ENCODE measurements at regions not wholly inside any gene's neighbourhood (a gene's known extent, or its start where the extent isn't known, plus 50 kb on each side); places are given as distances from the start of the nearest gene placed in this dataset.

- peaks cover 0 to 2% (median 0%) of the 10 kb centered on the region in 4 donors for H3K27me3 ChIP-seq (ENCODE audit: control insufficient read depth in 4 of 4, insufficient read depth in 4 of 4, low read length in 3 of 4)
- 92% methylated on average over 7 of the region's 7 CpGs for WGBS
- no peak for TF ChIP-seq TAF1 (conservative IDR thresholded peaks at IDR 0.05)
- no peak for TF ChIP-seq FOXA2 (IDR thresholded peaks at IDR 0.05)
- TF ChIP-seq HNF4G (IDR thresholded peaks at IDR 0.05) = no peak
- TF ChIP-seq SP1 (IDR thresholded peaks at IDR 0.05) = no peak
- TF ChIP-seq CTCF (IDR thresholded peaks at IDR 0.05; ENCODE audit: low read depth, low read length, missing input control) = no peak
- no peak for TF ChIP-seq HNF4A (conservative IDR thresholded peaks at IDR 0.05)
- no peak for TF ChIP-seq REST (IDR thresholded peaks at IDR 0.05)
- TF ChIP-seq GABPA (IDR thresholded peaks at IDR 0.05 in 1 of 2, conservative IDR thresholded peaks at IDR 0.05 in 1 of 2) = no peak
- TF ChIP-seq EGR1 (IDR thresholded peaks at IDR 0.05; ENCODE audit: low read depth in 2 of 2) = no peak
- no peak for TF ChIP-seq NR2F2 (IDR thresholded peaks at IDR 0.05)
- TF ChIP-seq MAX (IDR thresholded peaks at IDR 0.05) = no peak
- TF ChIP-seq YY1 (IDR thresholded peaks at IDR 0.05) = no peak
- TF ChIP-seq RXRA (IDR thresholded peaks at IDR 0.05) = no peak
- no peak for TF ChIP-seq RAD21 (IDR thresholded peaks at IDR 0.05)
- no peak for TF ChIP-seq ZBTB33 (IDR thresholded peaks at IDR 0.05)
- no peak overlapping the region for H3K9ac ChIP-seq (ENCODE audit: low read depth in 1 of 2, low read length in 2 of 2)
- no peak for DNase-seq (ENCODE audit: low spot score)
- no peak overlapping the region for H3K4me3 ChIP-seq (ENCODE audit: low read depth in 1 of 3, low read length in 3 of 3)
- H3K27ac ChIP-seq (ENCODE audit: low read depth in 1 of 2, low read length in 2 of 2) = no peak overlapping the region
- no peaks in the 10 kb centered on the region for H3K36me3 ChIP-seq (ENCODE audit: control insufficient read depth in 4 of 4, insufficient read depth in 3 of 4, low read depth in 1 of 4, low read length in 3 of 4)
- H3K4me1 ChIP-seq (ENCODE audit: control insufficient read depth in 4 of 4, insufficient read depth in 4 of 4, low read length in 3 of 4) = peaks cover 0 to 6% (median 4%) of the 10 kb centered on the region in 4 donors
- H3K9me3 ChIP-seq (ENCODE audit: control insufficient read depth in 4 of 4, low read length in 3 of 4) = no peaks in the 10 kb centered on the region
These were observed 135.8 kb upstream of the AJAP1 start for GRCh38 chr1:4518621-4519020.

- WGBS = 85% methylated on average over 6 of the region's 6 CpGs
- H3K27ac ChIP-seq (ENCODE audit: low read depth in 1 of 2, low read length in 2 of 2) = no peak overlapping the region
- TF ChIP-seq RAD21 (IDR thresholded peaks at IDR 0.05) (no peak), ZBTB33 (IDR thresholded peaks at IDR 0.05) (no peak), ATF3 (IDR thresholded peaks at IDR 0.05) (no peak), HNF4A (conservative IDR thresholded peaks at IDR 0.05) (no peak), JUND (IDR thresholded peaks at IDR 0.05) (no peak), EGR1 (IDR thresholded peaks at IDR 0.05; ENCODE audit: low read depth in 2 of 2) (no peak), YY1 (IDR thresholded peaks at IDR 0.05) (no peak), TAF1 (conservative IDR thresholded peaks at IDR 0.05) (no peak), RXRA (IDR thresholded peaks at IDR 0.05) (no peak), SP1 (IDR thresholded peaks at IDR 0.05) (no peak), FOXA2 (IDR thresholded peaks at IDR 0.05) (no peak), FOXA1 (IDR thresholded peaks at IDR 0.05) (no peak), MAX (IDR thresholded peaks at IDR 0.05) (no peak), CTCF (IDR thresholded peaks at IDR 0.05; ENCODE audit: low read depth, low read length, missing input control) (no peak), HNF4G (IDR thresholded peaks at IDR 0.05) (no peak)
These were observed 134.5 kb upstream of the AJAP1 start for GRCh38 chr1:4519954-4520353.

More at GRCh38 chr1:4519954-4520353, 134.5 kb upstream of the AJAP1 start:
- no peak for DNase-seq (ENCODE audit: low spot score)
- no peaks in the 10 kb centered on the region for H3K36me3 ChIP-seq (ENCODE audit: control insufficient read depth in 4 of 4, insufficient read depth in 3 of 4, low read depth in 1 of 4, low read length in 3 of 4)
- H3K4me3 ChIP-seq (ENCODE audit: low read depth in 1 of 3, low read length in 3 of 3) = no peak overlapping the region
- peaks cover 0 to 6% (median 4%) of the 10 kb centered on the region in 4 donors for H3K4me1 ChIP-seq (ENCODE audit: control insufficient read depth in 4 of 4, insufficient read depth in 4 of 4, low read length in 3 of 4)
- H3K9me3 ChIP-seq (ENCODE audit: control insufficient read depth in 4 of 4, low read length in 3 of 4) = no peaks in the 10 kb centered on the region
- H3K9ac ChIP-seq (ENCODE audit: low read depth in 1 of 2, low read length in 2 of 2) = no peak overlapping the region
- peaks cover 0 to 2% (median 0%) of the 10 kb centered on the region in 4 donors for H3K27me3 ChIP-seq (ENCODE audit: control insufficient read depth in 4 of 4, insufficient read depth in 4 of 4, low read length in 3 of 4)
